HEK293T (cell line): ENCODE measurements at regions not wholly inside any gene's neighbourhood (a gene's known extent, or its start where the extent isn't known, plus 50 kb on each side); places are given as distances from the start of the nearest gene placed in this dataset.
"Not testable (repeated sequence)": the region's sequence is repeated elsewhere in the genome, so short reads cannot be mapped to it uniquely, and the experiment has no call there.

ENCODE experiments used
- CTCF ChIA-PET: fragments of 350-600 bp; formaldehyde crosslinking; extraction: SDS; loops from one replicate; lab custom pipeline; 2021; ENCODE audit warnings: antibody characterized with exemption, inconsistent platforms; lab: Yijun Ruan, JAX
- POLR2A ChIA-PET: fragments of 350-600 bp; formaldehyde crosslinking; extraction: SDS; loops from one replicate; lab custom pipeline; 2020; ENCODE audit warnings: antibody characterized with exemption, inconsistent platforms; lab: Yijun Ruan, JAX
- DNase-seq: peaks from one replicate; pipeline ENCODE4 v3.0.0; 2012; ENCODE audit warnings: mixed read lengths; ENCODE audit errors: extremely low spot score
- ARNT ChIP-seq: fragments of 450-650 bp; IDR thresholded peaks from 2 replicates; pipeline ENCODE4 v1.6.1; 2017; ENCODE audit warnings: mild to moderate bottlenecking
- BHLHE40 ChIP-seq: fragments of 450-650 bp; IDR thresholded peaks from 2 replicates; pipeline ENCODE4 v1.6.1; 2016; ENCODE audit warnings: mild to moderate bottlenecking, moderate library complexity, borderline replicate concordance
- CTBP1 ChIP-seq: fragments of 450-650 bp; IDR thresholded peaks from 2 replicates; pipeline ENCODE4 v1.6.1; 2016; ENCODE audit warnings: borderline replicate concordance
- ELF4 ChIP-seq: fragments of 450-650 bp; IDR thresholded peaks from 2 replicates; pipeline ENCODE4 v1.6.1; 2017; ENCODE audit warnings: antibody characterized with exemption
- FOXA1 ChIP-seq: fragments of 450-650 bp; IDR thresholded peaks from 2 replicates; pipeline ENCODE4 v1.6.1; 2016; ENCODE audit warnings: mild to moderate bottlenecking
- FOXK2 ChIP-seq: fragments of 450-650 bp; IDR thresholded peaks from 2 replicates; pipeline ENCODE4 v1.6.1; 2016; ENCODE audit warnings: mild to moderate bottlenecking
- FOXM1 ChIP-seq: fragments of 450-650 bp; IDR thresholded peaks from 2 replicates; pipeline ENCODE4 v1.6.1; 2017; ENCODE audit warnings: mild to moderate bottlenecking, borderline replicate concordance
- HDGF ChIP-seq: fragments of 450-650 bp; IDR thresholded peaks from 2 replicates; pipeline ENCODE4 v1.6.1; 2017; ENCODE audit warnings: antibody characterized with exemption, borderline replicate concordance
- L3MBTL2 ChIP-seq: fragments of 450-650 bp; conservative IDR thresholded peaks from 2 replicates; pipeline ENCODE4 v1.6.1; 2016; ENCODE audit warnings: mild to moderate bottlenecking
- LEF1 ChIP-seq: fragments of 450-650 bp; IDR thresholded peaks from 2 replicates; pipeline ENCODE4 v1.6.1; 2017; ENCODE audit warnings: mild to moderate bottlenecking, borderline replicate concordance
- NFRKB ChIP-seq: fragments of 450-650 bp; IDR thresholded peaks from 2 replicates; pipeline ENCODE4 v1.6.1; 2016; ENCODE audit warnings: mild to moderate bottlenecking, moderate library complexity
- PKNOX1 ChIP-seq: fragments of 450-650 bp; IDR thresholded peaks from 2 replicates; pipeline ENCODE4 v1.6.1; 2016
- SP1 ChIP-seq: fragments of 450-650 bp; IDR thresholded peaks from 2 replicates; pipeline ENCODE4 v1.6.1; 2017
- SUZ12 ChIP-seq: fragments of 450-650 bp; IDR thresholded peaks from 2 replicates; pipeline ENCODE4 v1.6.1; 2016; ENCODE audit warnings: mild to moderate bottlenecking
- TARDBP ChIP-seq: fragments of 450-650 bp; IDR thresholded peaks from 2 replicates; pipeline ENCODE4 v1.6.1; 2016
- ZNF384 ChIP-seq: fragments of 450-650 bp; IDR thresholded peaks from 2 replicates; pipeline ENCODE4 v1.6.1; 2016

- DNase-seq, POLR2A ChIA-PET, CTCF ChIA-PET: not testable (repeated sequence)
Measured at GRCh38 chr2:132220589-132220988, 58.8 kb upstream of the ANKRD30BL start.

GRCh38 chr2:132221886-132222285 lies 60.1 kb upstream of the ANKRD30BL start:
- DNase-seq, POLR2A ChIA-PET, CTCF ChIA-PET: not testable (repeated sequence)

GRCh38 chr2:132252191-132252893 lies 90.6 kb upstream of the ANKRD30BL start:
- CTCF ChIA-PET: no interaction called here
- DNase-seq: no peak
- TF ChIP-seq LEF1: no peak
- no peak for TF ChIP-seq BHLHE40
- no peak for TF ChIP-seq PKNOX1
- TF ChIP-seq SP1: no peak
- no peak for TF ChIP-seq ZNF384
- TF ChIP-seq SUZ12: no peak
- TF ChIP-seq ARNT: no peak
- TF ChIP-seq TARDBP: no peak
- TF ChIP-seq FOXA1: no peak
- no peak for TF ChIP-seq FOXM1
- TF ChIP-seq FOXK2: no peak
- no peak for TF ChIP-seq CTBP1
- TF ChIP-seq L3MBTL2: no peak
- TF ChIP-seq NFRKB: no peak
- POLR2A ChIA-PET: no interaction called here

- ChIA-PET CTCF (no interaction called here), POLR2A (no interaction called here)
- DNase-seq: no peak
- TF ChIP-seq LEF1: no peak
- TF ChIP-seq ARNT: no peak
- TF ChIP-seq NFRKB: no peak
- no peak for TF ChIP-seq HDGF
- no peak for TF ChIP-seq PKNOX1
- no peak for TF ChIP-seq SUZ12
- no peak for TF ChIP-seq ELF4
- TF ChIP-seq SP1: no peak
- TF ChIP-seq BHLHE40: no peak
- no peak for TF ChIP-seq FOXA1
- no peak for TF ChIP-seq L3MBTL2
- TF ChIP-seq CTBP1: no peak
- TF ChIP-seq TARDBP: no peak
Measured at GRCh38 chr2:132252894-132253264, 91.1 kb upstream of the ANKRD30BL start.

GRCh38 chr2:132253496-132254305 lies 91.9 kb upstream of the ANKRD30BL start:
- no peak for TF ChIP-seq NFRKB
- no peak for TF ChIP-seq FOXK2
- no peak for TF ChIP-seq CTBP1
- TF ChIP-seq FOXA1: no peak
- no peak for TF ChIP-seq FOXM1
- no peak for TF ChIP-seq TARDBP
- TF ChIP-seq ZNF384: no peak
- no peak for TF ChIP-seq PKNOX1
- TF ChIP-seq ELF4: no peak
- TF ChIP-seq LEF1: no peak
- ChIA-PET CTCF (no interaction called here), POLR2A (no interaction called here)
- DNase-seq: no peak

- CTCF ChIA-PET, POLR2A ChIA-PET, DNase-seq: not testable (repeated sequence)
Measured at GRCh38 chr2:132254306-132254919, 92.7 kb upstream of the ANKRD30BL start.

- TF ChIP-seq LEF1: no peak
- POLR2A ChIA-PET: no interaction called here
- no peak for DNase-seq
- CTCF ChIA-PET: no interaction called here
Measured at GRCh38 chr2:132255714-132256113, 94.0 kb upstream of the ANKRD30BL start.
